ENCODE measurements at regions not wholly inside any gene's neighbourhood (a gene's known extent, or its start where the extent isn't known, plus 50 kb on each side); places are given as distances from the start of the nearest gene placed in this dataset.

- no peak for TF ChIP-seq POLR2AphosphoS5 (IDR thresholded peaks at IDR 0.05; ENCODE audit: low read depth)
- no peak for TF ChIP-seq REST (IDR thresholded peaks at IDR 0.05; ENCODE audit: insufficient replicate concordance, low read depth)
- Histone ChIP-seq H3K4me3 (replicated peaks; ENCODE audit: insufficient read depth, low read length) (no peak overlapping the region), H3K27me3 (ENCODE audit: insufficient read depth, poor library complexity, severe bottlenecking) (peaks cover 3% of the 10 kb centered on the region), H3K27ac (replicated peaks) (no peak overlapping the region)
- DNase-seq (ENCODE audit: low read depth in 1 of 2, low spot score in 1 of 2): no peak
Measured at GRCh38 chr5:174223355-174223754, 177.8 kb downstream of the NSG2 start.

- no peaks in the 10 kb centered on the region for H3K27me3 ChIP-seq (ENCODE audit: insufficient read depth, poor library complexity, severe bottlenecking)
- no peak overlapping the region for H3K4me3 ChIP-seq (replicated peaks; ENCODE audit: insufficient read depth, low read length)
- TF ChIP-seq POLR2AphosphoS5 (IDR thresholded peaks at IDR 0.05; ENCODE audit: low read depth) (no peak), SPI1 (IDR thresholded peaks at IDR 0.05; ENCODE audit: borderline replicate concordance, low read depth) (no peak), CTCF (IDR thresholded peaks at IDR 0.05; ENCODE audit: insufficient read depth, low read length) (no peak), GABPA (IDR thresholded peaks at IDR 0.05; ENCODE audit: low read depth) (no peak), REST (IDR thresholded peaks at IDR 0.05; ENCODE audit: insufficient replicate concordance, low read depth) (no peak)
Measured at GRCh38 chr5:174229068-174229467, 183.6 kb downstream of the NSG2 start.

GRCh38 chr5:174229514-174230370 lies 184.2 kb downstream of the NSG2 start:
- TF ChIP-seq GABPA (IDR thresholded peaks at IDR 0.05; ENCODE audit: low read depth) (no peak), SPI1 (IDR thresholded peaks at IDR 0.05; ENCODE audit: borderline replicate concordance, low read depth) (no peak), REST (IDR thresholded peaks at IDR 0.05; ENCODE audit: insufficient replicate concordance, low read depth) (no peak), POLR2AphosphoS5 (IDR thresholded peaks at IDR 0.05; ENCODE audit: low read depth) (no peak), CTCF (IDR thresholded peaks at IDR 0.05; ENCODE audit: insufficient read depth, low read length) (no peak)
- Histone ChIP-seq H3K27me3 (ENCODE audit: insufficient read depth, poor library complexity, severe bottlenecking) (no peaks in the 10 kb centered on the region), H3K27ac (replicated peaks) (no peak overlapping the region), H3K4me3 (replicated peaks; ENCODE audit: insufficient read depth, low read length) (no peak overlapping the region)
- DNase-seq (ENCODE audit: low read depth in 1 of 2, low spot score in 1 of 2): no peak

More at GRCh38 chr5:174229068-174229467, 183.6 kb downstream of the NSG2 start:
- H3K27ac ChIP-seq (replicated peaks): no peak overlapping the region
- DNase-seq (ENCODE audit: low read depth in 1 of 2, low spot score in 1 of 2): no peak
